ENCODE measurements at regions not wholly inside any gene's neighbourhood (a gene's known extent, or its start where the extent isn't known, plus 50 kb on each side); places are given as distances from the start of the nearest gene placed in this dataset.
A peak's percentile ranks its signal among the peaks of the same experiment; 100 is the strongest.

- no peak overlapping the region for H3K4me3 ChIP-seq (ENCODE audit: low read length in 3 of 3)
- H3K27ac ChIP-seq (ENCODE audit: low read depth, low read length) = no peak overlapping the region
These were observed 68.8 kb upstream of the SLC6A6 start for GRCh38 chr3:14333621-14334020.

GRCh38 chr3:14334136-14334535, 68.3 kb upstream of the SLC6A6 start:
- Histone ChIP-seq H3K36me3 (ENCODE audit: control insufficient read depth in 3 of 3, insufficient read depth in 3 of 3, low read length in 3 of 3) (no peaks in the 10 kb centered on the region), H3K9me3 (ENCODE audit: control insufficient read depth in 3 of 3, low read length in 3 of 3) (no peaks in the 10 kb centered on the region), H3K9ac (ENCODE audit: low read depth in 1 of 3, low read length in 3 of 3) (no peak overlapping the region), H3K27me3 (ENCODE audit: control insufficient read depth in 3 of 3, insufficient read depth in 3 of 3, low read length in 3 of 3) (peaks cover 0 to 4% (median 3%) of the 10 kb centered on the region in 3 donors), H3K4me1 (ENCODE audit: control insufficient read depth in 3 of 3, insufficient read depth in 3 of 3, low read length in 3 of 3) (peaks cover 8 to 28% (median 21%) of the 10 kb centered on the region in 3 donors), H3K4me3 (ENCODE audit: low read length in 3 of 3) (no peak overlapping the region), H3K27ac (ENCODE audit: low read depth, low read length) (no peak overlapping the region)

More at GRCh38 chr3:14333621-14334020, 68.8 kb upstream of the SLC6A6 start:
- H3K9ac ChIP-seq (ENCODE audit: low read depth in 1 of 3, low read length in 3 of 3) = no peak overlapping the region
- H3K27me3 ChIP-seq (ENCODE audit: control insufficient read depth in 3 of 3, insufficient read depth in 3 of 3, low read length in 3 of 3) = peaks cover 0 to 4% (median 3%) of the 10 kb centered on the region in 3 donors
- no peaks in the 10 kb centered on the region for H3K9me3 ChIP-seq (ENCODE audit: control insufficient read depth in 3 of 3, low read length in 3 of 3)
- H3K36me3 ChIP-seq (ENCODE audit: control insufficient read depth in 3 of 3, insufficient read depth in 3 of 3, low read length in 3 of 3) = no peaks in the 10 kb centered on the region
- H3K4me1 ChIP-seq (ENCODE audit: control insufficient read depth in 3 of 3, insufficient read depth in 3 of 3, low read length in 3 of 3) = peaks cover 8 to 28% (median 21%) of the 10 kb centered on the region in 3 donors

GRCh38 chr3:14334936-14335335, 67.5 kb upstream of the SLC6A6 start:
- H3K4me1 ChIP-seq (ENCODE audit: control insufficient read depth in 3 of 3, insufficient read depth in 3 of 3, low read length in 3 of 3) = peaks cover 8 to 28% (median 21%) of the 10 kb centered on the region in 3 donors
- H3K36me3 ChIP-seq (ENCODE audit: control insufficient read depth in 3 of 3, insufficient read depth in 3 of 3, low read length in 3 of 3) = no peaks in the 10 kb centered on the region
- H3K9me3 ChIP-seq (ENCODE audit: control insufficient read depth in 3 of 3, low read length in 3 of 3) = no peaks in the 10 kb centered on the region
- peaks cover 0 to 4% (median 3%) of the 10 kb centered on the region in 3 donors for H3K27me3 ChIP-seq (ENCODE audit: control insufficient read depth in 3 of 3, insufficient read depth in 3 of 3, low read length in 3 of 3)
- H3K9ac ChIP-seq (ENCODE audit: low read depth in 1 of 3, low read length in 3 of 3) = no peak overlapping the region
- no peak overlapping the region for H3K27ac ChIP-seq (ENCODE audit: low read depth, low read length)
- no peak overlapping the region for H3K4me3 ChIP-seq (ENCODE audit: low read length in 3 of 3)

- H3K27ac ChIP-seq (ENCODE audit: low read depth, low read length) = no peak overlapping the region
These were observed 66.3 kb upstream of the SLC6A6 start for GRCh38 chr3:14335774-14336748.

GRCh38 chr3:14336749-14337598, 65.4 kb upstream of the SLC6A6 start:
- no peak overlapping the region for H3K27ac ChIP-seq (ENCODE audit: low read depth, low read length)
- H3K27me3 ChIP-seq (ENCODE audit: control insufficient read depth in 3 of 3, insufficient read depth in 3 of 3, low read length in 3 of 3) = peaks cover 0 to 4% (median 3%) of the 10 kb centered on the region in 3 donors
- H3K4me3 ChIP-seq (ENCODE audit: low read length in 3 of 3) = no peak overlapping the region
- no peaks in the 10 kb centered on the region for H3K9me3 ChIP-seq (ENCODE audit: control insufficient read depth in 3 of 3, low read length in 3 of 3)
- peaks cover 8 to 28% (median 21%) of the 10 kb centered on the region in 3 donors for H3K4me1 ChIP-seq (ENCODE audit: control insufficient read depth in 3 of 3, insufficient read depth in 3 of 3, low read length in 3 of 3)
- peak overlapping the region in 1 of 3 donors; percentile 34 for H3K9ac ChIP-seq (ENCODE audit: low read depth in 1 of 3, low read length in 3 of 3)
- no peaks in the 10 kb centered on the region for H3K36me3 ChIP-seq (ENCODE audit: control insufficient read depth in 3 of 3, insufficient read depth in 3 of 3, low read length in 3 of 3)

More at GRCh38 chr3:14335774-14336748, 66.3 kb upstream of the SLC6A6 start:
- peaks cover 0 to 4% (median 3%) of the 10 kb centered on the region in 3 donors for H3K27me3 ChIP-seq (ENCODE audit: control insufficient read depth in 3 of 3, insufficient read depth in 3 of 3, low read length in 3 of 3)
- no peak overlapping the region for H3K4me3 ChIP-seq (ENCODE audit: low read length in 3 of 3)
- no peaks in the 10 kb centered on the region for H3K36me3 ChIP-seq (ENCODE audit: control insufficient read depth in 3 of 3, insufficient read depth in 3 of 3, low read length in 3 of 3)
- H3K9ac ChIP-seq (ENCODE audit: low read depth in 1 of 3, low read length in 3 of 3) = peak overlapping the region in 1 of 3 donors; percentile 50
- peaks cover 8 to 28% (median 21%) of the 10 kb centered on the region in 3 donors for H3K4me1 ChIP-seq (ENCODE audit: control insufficient read depth in 3 of 3, insufficient read depth in 3 of 3, low read length in 3 of 3)
- H3K9me3 ChIP-seq (ENCODE audit: control insufficient read depth in 3 of 3, low read length in 3 of 3) = no peaks in the 10 kb centered on the region

GRCh38 chr3:14337828-14338227, 64.6 kb upstream of the SLC6A6 start:
- Histone ChIP-seq H3K36me3 (ENCODE audit: control insufficient read depth in 3 of 3, insufficient read depth in 3 of 3, low read length in 3 of 3) (no peaks in the 10 kb centered on the region), H3K4me1 (ENCODE audit: control insufficient read depth in 3 of 3, insufficient read depth in 3 of 3, low read length in 3 of 3) (peaks cover 8 to 28% (median 21%) of the 10 kb centered on the region in 3 donors), H3K9me3 (ENCODE audit: control insufficient read depth in 3 of 3, low read length in 3 of 3) (no peaks in the 10 kb centered on the region), H3K27me3 (ENCODE audit: control insufficient read depth in 3 of 3, insufficient read depth in 3 of 3, low read length in 3 of 3) (peaks cover 0 to 4% (median 3%) of the 10 kb centered on the region in 3 donors), H3K9ac (ENCODE audit: low read depth in 1 of 3, low read length in 3 of 3) (no peak overlapping the region), H3K27ac (ENCODE audit: low read depth, low read length) (no peak overlapping the region), H3K4me3 (ENCODE audit: low read length in 3 of 3) (no peak overlapping the region)

- Histone ChIP-seq H3K36me3 (ENCODE audit: control insufficient read depth in 3 of 3, insufficient read depth in 3 of 3, low read length in 3 of 3) (no peaks in the 10 kb centered on the region), H3K27me3 (ENCODE audit: control insufficient read depth in 3 of 3, insufficient read depth in 3 of 3, low read length in 3 of 3) (peaks cover 0 to 4% (median 3%) of the 10 kb centered on the region in 3 donors), H3K4me1 (ENCODE audit: control insufficient read depth in 3 of 3, insufficient read depth in 3 of 3, low read length in 3 of 3) (peaks cover 8 to 28% (median 21%) of the 10 kb centered on the region in 3 donors), H3K27ac (ENCODE audit: low read depth, low read length) (no peak overlapping the region), H3K4me3 (ENCODE audit: low read length in 3 of 3) (no peak overlapping the region), H3K9me3 (ENCODE audit: control insufficient read depth in 3 of 3, low read length in 3 of 3) (no peaks in the 10 kb centered on the region), H3K9ac (ENCODE audit: low read depth in 1 of 3, low read length in 3 of 3) (no peak overlapping the region)
These were observed 64.2 kb upstream of the SLC6A6 start for GRCh38 chr3:14338242-14338641.

- no peaks in the 10 kb centered on the region for H3K36me3 ChIP-seq (ENCODE audit: control insufficient read depth in 3 of 3, insufficient read depth in 3 of 3, low read length in 3 of 3)
- peaks cover 8 to 28% (median 21%) of the 10 kb centered on the region in 3 donors for H3K4me1 ChIP-seq (ENCODE audit: control insufficient read depth in 3 of 3, insufficient read depth in 3 of 3, low read length in 3 of 3)
- peaks cover 0 to 4% (median 3%) of the 10 kb centered on the region in 3 donors for H3K27me3 ChIP-seq (ENCODE audit: control insufficient read depth in 3 of 3, insufficient read depth in 3 of 3, low read length in 3 of 3)
- H3K27ac ChIP-seq (ENCODE audit: low read depth, low read length) = no peak overlapping the region
- no peaks in the 10 kb centered on the region for H3K9me3 ChIP-seq (ENCODE audit: control insufficient read depth in 3 of 3, low read length in 3 of 3)
- no peak overlapping the region for H3K4me3 ChIP-seq (ENCODE audit: low read length in 3 of 3)
- no peak overlapping the region for H3K9ac ChIP-seq (ENCODE audit: low read depth in 1 of 3, low read length in 3 of 3)
These were observed 63.4 kb upstream of the SLC6A6 start for GRCh38 chr3:14338898-14339458.

GRCh38 chr3:14340960-14341708, 61.3 kb upstream of the SLC6A6 start:
- no peaks in the 10 kb centered on the region for H3K9me3 ChIP-seq (ENCODE audit: control insufficient read depth in 3 of 3, low read length in 3 of 3)
- H3K27me3 ChIP-seq (ENCODE audit: control insufficient read depth in 3 of 3, insufficient read depth in 3 of 3, low read length in 3 of 3) = peaks cover 0 to 3% (median 0%) of the 10 kb centered on the region in 3 donors
- peaks cover 8 to 13% (median 10%) of the 10 kb centered on the region in 3 donors for H3K4me1 ChIP-seq (ENCODE audit: control insufficient read depth in 3 of 3, insufficient read depth in 3 of 3, low read length in 3 of 3)
- H3K27ac ChIP-seq (ENCODE audit: low read depth, low read length) = no peak overlapping the region
- H3K36me3 ChIP-seq (ENCODE audit: control insufficient read depth in 3 of 3, insufficient read depth in 3 of 3, low read length in 3 of 3) = no peaks in the 10 kb centered on the region
- no peak overlapping the region for H3K9ac ChIP-seq (ENCODE audit: low read depth in 1 of 3, low read length in 3 of 3)
- H3K4me3 ChIP-seq (ENCODE audit: low read length in 3 of 3) = no peak overlapping the region

All from skeletal muscle tissue (tissue), 3 donors.